ENCODE measurements at regions not wholly inside any gene's neighbourhood (a gene's known extent, or its start where the extent isn't known, plus 50 kb on each side); places are given as distances from the start of the nearest gene placed in this dataset.

DNA sequence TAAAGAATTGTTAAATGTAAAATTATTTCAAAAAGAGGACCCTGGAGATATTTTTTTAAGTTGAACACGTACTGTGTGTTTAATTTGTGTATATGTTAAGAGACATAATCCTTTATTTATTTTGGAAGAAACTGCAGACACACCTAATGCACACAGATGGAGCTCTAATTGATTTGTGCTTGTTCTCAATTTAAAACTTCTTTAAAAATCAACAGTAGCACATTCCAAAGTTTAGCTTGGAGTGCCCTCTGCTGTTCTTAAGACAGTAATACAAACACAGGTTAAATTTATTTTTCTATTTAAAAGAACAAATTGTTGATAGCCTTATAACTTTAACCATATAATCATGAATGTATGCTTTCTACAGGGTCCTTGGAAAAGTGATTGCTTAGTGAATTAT is 277.6 kb upstream of the ADAMTS16 start:
- DNase-seq = peak; percentile 66

DNA sequence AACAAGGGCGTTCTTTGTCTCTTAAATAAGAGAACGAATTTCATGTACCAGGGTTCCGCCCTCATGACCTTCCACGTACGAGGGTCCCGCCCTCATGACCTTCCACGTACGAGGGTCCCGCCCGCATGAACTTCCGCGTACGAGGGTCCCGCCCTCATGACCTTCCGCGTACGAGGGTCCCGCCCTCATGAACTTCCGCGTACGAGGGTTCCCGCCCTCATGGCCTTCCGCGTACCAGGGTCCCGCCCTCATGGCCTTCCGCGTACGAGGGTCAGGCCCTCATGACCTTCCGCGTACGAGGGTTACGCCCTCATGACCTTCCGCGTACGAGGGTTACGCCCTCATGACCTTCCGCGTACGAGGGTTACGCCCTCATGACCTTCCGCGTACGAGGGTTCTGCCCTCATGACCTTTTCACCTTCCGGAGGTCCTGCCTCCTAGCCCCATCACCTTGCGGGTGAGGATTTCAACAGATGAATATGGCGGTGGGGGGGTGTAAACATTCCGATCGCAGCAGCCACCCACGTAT is 273.9 kb upstream of the ADAMTS16 start:
- DNase-seq = no peak

DNA sequence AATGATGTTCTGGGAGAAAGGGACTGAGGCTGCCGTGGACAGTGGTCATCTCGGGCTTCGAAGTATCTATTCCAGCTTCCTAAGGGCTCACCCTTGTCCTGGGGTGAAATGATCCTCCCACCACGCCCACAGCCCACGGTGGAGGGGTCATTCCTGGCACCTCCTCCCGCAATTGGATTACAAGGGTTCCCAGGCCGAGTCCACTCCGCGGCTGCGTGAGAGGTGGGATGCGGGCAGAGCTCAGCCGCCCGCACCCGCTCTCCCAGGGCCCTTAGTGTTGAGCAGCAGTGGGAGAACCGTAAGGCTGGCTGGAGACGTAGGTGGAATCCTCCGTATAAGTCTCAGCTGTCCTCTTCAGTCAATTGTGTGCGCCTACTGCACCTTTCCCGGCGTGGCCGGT is 273.3 kb upstream of the ADAMTS16 start:
- no peak for DNase-seq

GRCh38 chr5:4868140-4868735 is 271.9 kb upstream of the ADAMTS16 start:
- DNase-seq = peak; percentile 47

DNA sequence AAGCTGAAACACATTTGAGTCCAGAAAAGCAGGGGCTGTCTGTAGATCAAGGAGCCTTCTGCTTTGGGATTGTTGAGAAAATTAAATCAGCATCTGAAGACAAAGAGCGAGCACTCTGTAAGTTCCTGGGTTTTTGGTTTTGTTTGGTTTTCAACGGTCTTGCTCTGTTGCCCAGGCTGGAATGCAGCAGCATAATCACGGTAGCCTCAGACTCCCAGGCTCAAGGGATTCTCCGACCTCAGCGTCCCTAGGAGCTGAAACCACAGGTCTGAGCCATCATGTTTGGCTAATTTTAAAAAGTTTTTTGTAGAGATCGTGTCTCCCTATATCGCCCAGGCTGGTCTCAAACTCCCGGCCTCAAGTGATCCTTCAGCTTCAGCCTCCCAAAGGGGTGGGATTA is 266.5 kb upstream of the ADAMTS16 start:
- DNase-seq = no peak

DNA sequence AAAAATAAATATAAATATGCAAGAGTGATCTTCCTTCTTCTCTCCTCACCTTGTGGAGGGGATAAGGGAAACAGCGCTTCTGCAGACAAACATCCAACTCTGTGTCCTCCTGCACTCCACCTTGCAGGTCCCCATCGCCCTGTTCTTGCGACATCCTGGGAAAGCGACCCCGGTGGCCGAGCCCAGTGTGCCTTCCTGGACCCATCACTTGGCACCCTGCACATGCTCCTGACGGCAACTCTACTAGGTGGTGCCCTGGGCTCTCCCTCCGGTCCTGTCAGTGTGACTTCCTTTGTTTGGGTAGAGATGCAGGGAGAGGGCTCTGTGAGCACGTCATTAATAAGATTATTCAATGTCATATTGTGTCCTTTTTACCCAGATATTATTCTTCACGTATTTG is 266.0 kb upstream of the ADAMTS16 start:
- DNase-seq = no peak

GRCh38 chr5:4875942-4876341 is 264.2 kb upstream of the ADAMTS16 start:
- DNase-seq = no peak

GRCh38 chr5:4876804-4877203 is 263.3 kb upstream of the ADAMTS16 start:
- DNase-seq = no peak

DNA sequence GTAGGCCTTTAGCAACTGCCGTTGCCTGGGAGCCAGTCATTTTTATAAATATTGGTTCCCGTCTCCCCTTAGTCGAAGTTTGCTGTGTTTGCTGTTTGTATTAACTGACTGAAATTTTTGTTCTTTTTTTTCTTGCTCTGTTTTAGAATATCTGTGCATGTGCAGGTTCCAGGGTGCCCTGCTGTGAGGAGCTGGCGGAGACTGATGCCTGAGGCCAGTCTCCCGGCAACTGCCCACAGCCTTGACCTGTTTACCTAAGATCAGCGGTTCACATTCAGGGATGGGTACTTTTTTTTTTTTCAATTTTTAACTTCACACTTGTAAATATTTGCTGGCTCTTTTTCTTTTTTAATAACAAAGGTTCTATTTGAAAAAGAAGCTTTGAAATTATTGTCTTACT is 262.6 kb upstream of the ADAMTS16 start:
- no peak for DNase-seq

DNA sequence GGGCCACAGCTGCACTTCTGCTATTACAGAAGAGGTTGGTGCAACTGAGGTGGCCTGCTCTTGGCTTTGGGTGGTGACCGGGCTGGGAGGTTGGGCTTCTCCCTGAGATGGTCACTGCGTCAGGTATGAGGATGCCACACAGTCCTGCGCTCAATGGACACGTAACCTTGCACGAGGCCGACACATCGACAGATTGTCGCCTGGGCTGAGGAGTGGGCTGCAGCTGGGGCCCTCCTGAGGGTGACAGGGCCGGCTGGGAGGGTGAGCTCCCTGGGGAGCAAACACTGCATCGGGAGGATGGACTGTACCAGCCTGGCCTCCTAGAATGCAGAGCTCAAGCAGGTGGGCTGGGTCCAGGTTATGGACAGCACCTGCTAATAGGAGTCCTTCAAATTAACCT is 261.1 kb upstream of the ADAMTS16 start:
- no peak for DNase-seq

- peak; percentile 42 for DNase-seq
These were observed 260.3 kb upstream of the ADAMTS16 start for GRCh38 chr5:4879693-4880303.

- no peak for DNase-seq
These were observed 259.8 kb upstream of the ADAMTS16 start for GRCh38 chr5:4880304-4880741.

GRCh38 chr5:4881366-4882002 is 258.6 kb upstream of the ADAMTS16 start:
- DNase-seq = no peak

DNA sequence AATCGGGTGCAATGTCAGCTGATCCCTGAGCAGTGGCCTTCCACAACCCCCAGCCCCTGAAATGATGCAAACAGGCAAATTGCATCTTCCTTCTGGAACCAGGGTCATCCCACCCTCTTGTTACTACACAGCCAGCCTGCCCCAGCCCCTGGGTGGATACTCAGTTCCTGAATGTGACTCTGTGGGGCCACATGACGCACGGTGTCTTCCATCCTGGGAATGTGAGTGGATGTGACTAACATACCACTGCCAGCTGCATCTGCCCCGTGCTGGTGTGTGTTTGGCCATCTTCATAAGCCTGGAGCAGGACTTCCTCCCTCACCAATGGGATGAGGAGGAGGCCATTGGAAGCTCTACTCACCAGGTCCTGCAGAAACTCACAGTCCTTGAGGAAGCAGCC is 257.9 kb upstream of the ADAMTS16 start:
- DNase-seq = no peak

DNA sequence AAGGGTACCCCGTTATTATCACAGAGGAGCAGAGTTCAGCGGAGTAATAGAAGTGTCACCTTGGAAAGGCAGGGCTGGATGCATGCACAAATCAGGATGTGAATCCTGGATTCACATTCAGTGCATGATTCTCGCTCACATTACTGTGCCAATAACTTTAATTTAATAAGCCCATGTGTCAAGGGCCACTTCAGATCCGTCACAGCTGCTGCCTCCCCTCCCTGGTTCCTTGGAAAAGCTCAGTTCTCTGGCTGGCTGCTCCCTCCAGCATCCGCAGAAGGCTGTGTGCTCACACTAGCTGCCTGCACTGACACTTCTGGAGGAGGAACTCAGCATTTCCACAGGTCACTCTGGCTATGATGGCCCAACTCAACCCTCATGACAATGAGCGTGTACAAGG is 256.8 kb upstream of the ADAMTS16 start:
- no peak for DNase-seq

DNA sequence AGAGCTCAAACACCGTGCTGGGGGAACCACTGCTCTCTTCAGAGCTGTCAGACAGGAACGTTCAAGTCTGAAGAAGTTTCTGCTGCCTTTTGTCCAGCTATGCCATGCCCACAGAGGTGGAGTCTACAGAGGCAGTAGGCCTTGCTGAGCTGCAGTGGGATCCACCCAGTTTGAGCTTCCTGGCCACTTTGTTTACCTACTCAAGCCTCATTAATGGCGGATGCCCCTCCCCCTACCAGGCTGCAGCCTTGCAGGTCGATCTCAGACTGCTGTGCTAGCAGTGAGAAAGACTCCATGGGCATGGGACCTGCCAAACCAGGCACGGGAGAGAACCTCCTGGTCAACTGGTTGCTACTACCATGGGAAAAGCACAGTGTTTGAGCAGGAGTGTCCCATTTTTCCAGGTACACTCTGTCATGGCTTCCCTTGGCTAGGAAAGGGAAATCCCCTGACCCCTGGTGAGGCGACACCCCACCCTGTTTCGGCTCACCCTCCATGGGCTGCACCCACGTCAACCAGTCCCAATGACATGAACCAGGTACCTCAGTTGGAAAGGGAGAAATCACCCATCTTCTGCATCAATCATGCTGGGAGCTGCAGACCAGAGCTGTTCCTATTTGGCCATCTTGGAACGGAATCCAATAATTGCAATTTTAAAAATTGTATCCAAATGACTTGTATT is 246.9 kb upstream of the ADAMTS16 start:
- no peak for DNase-seq

- DNase-seq = no peak
These were observed 243.8 kb upstream of the ADAMTS16 start for GRCh38 chr5:4896328-4896727.

DNA sequence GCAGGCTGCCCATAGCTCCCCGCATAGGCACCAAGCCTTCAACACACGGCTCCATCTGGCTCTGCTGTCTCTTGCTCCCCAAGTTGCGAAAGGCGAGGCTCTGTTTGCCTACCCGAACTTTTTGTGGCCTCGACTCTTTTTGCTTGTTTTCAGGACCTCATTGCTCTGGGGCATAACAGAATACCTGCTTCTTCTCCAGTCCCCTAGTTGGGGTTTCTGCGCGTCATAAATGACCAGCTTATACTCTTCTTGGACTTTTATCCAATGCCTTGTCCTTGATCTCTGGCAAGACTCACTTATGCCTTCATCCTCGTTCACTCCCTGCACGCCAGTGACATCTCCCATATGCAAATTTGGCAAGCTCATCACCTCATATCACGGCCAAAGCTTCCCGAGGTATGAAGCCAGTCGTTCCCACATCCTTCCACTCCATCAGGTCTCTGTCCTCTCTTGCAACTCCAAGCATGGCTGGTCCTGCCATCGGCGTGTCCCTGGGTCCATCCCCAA is 238.8 kb upstream of the ADAMTS16 start:
- no peak for DNase-seq

DNA sequence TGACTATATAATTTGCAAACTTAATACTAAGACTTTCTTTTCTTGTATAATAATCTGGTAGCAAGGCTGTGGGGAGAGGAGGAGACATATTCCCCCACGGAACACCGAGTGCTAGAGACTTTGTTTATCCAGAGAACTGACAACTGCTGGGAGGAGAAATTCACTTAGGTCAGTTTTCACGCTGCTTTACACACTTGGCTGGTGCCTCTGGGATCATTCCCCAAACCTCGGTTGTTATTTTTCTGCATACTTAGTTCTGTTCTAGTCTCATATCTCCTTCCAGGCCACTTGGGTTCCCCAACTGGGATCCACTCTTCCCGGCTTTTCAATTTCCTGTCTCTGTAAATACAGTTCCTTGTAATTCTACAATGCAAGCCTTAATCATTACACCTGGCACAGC is 238.2 kb upstream of the ADAMTS16 start:
- DNase-seq = no peak

GRCh38 chr5:4905674-4906520 is 234.2 kb upstream of the ADAMTS16 start:
- DNase-seq = no peak

GRCh38 chr5:4906786-4907185 is 233.3 kb upstream of the ADAMTS16 start:
- no peak for DNase-seq

DNA sequence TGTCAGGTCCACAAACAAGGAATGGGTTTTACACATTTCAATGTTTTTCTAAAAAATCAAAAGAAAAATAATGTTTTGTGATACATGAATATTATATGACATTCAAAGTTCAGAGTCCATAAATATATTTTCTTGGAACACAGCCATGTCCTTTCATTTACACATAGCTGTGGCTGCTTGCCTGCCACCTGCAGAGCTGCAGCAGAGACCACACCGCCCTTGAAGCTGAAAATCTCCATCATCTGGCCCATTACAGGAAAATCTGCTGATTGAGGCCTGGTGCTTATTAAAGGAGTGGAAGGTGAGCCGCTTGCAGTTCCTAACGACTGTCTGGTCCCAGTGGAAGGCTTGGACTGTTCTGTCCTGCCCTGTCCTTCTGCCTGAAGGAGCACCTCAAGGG is 232.6 kb upstream of the ADAMTS16 start:
- DNase-seq = no peak

DNA sequence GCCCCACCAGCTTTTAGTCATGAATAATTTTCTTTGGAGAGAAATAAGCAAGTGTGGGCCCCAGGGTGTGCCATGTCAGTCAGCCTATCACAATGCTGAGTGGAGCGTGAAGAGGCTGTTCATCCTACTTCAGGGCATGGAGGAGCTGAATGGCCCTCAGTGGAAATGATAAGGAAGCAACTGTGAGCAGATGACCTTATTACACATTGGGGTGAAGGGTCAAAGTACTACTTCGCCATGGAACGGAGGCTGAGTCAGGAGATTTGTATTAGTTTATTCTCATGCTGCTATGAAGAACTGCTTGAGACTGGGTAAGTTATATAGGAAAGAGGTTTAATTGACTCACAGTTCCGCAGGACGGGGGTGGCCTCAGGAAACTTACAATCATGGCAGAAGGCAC is 231.0 kb upstream of the ADAMTS16 start:
- DNase-seq = no peak
